Breast epithelium (tissue), 3 donors: ENCODE measurements at regions not wholly inside any gene's neighbourhood (a gene's known extent, or its start where the extent isn't known, plus 50 kb on each side); places are given as distances from the start of the nearest gene placed in this dataset.

Source experiments
- CTCF ChIP-seq, 3 donors: fragments of 450-650 bp; IDR thresholded peaks; one replicate each; pipeline ENCODE4 v1.5.1; 2016 to 2017; ENCODE audit warnings: antibody characterized with exemption in 3 of 3, mild to moderate bottlenecking in 3 of 3, moderate library complexity in 3 of 3
- POLR2AphosphoS5 ChIP-seq, 3 donors: sonication (generic); formaldehyde crosslinking; IDR thresholded peaks; one replicate each; pipeline ENCODE4 v1.6.1; 2017; ENCODE audit warnings: antibody characterized with exemption in 3 of 3

- TF ChIP-seq POLR2AphosphoS5 (IDR thresholded peaks at IDR 0.05) (no peak), CTCF (IDR thresholded peaks at IDR 0.05) (no peak)
These were observed 104.6 kb downstream of the BACH1 start for GRCh38 chr21:29403301-29403700.
